Activated T-cell treated with anti-CD3 and anti-CD28 coated beads, Interleukin-2, amount 50 U/mL, for 72 hours (primary cell): ENCODE measurements at regions not wholly inside any gene's neighbourhood (a gene's known extent, or its start where the extent isn't known, plus 50 kb on each side); places are given as distances from the start of the nearest gene placed in this dataset.
"Not testable (repeated sequence)": the region's sequence is repeated elsewhere in the genome, so short reads cannot be mapped to it uniquely, and the experiment has no call there.

Experiments
- ATAC-seq, 2 donors: fragments of 150-1000 bp; cut with Tn5 transposase; replicated peaks in 1 of 2; 2 replicates each; pipeline ENCODE4 v1.10.0; 2021; ENCODE audit warnings: moderate library complexity in 2 of 2, mild to moderate bottlenecking in 1 of 2
- DNase-seq, 2 donors: peaks; one replicate each; pipeline ENCODE4 v3.0.0; 2021 to 2022; ENCODE audit warnings: mixed read lengths in 1 of 2
- H3K27ac Mint-ChIP-seq: one replicate; pipeline ENCODE4 v1.8.0; 2022; ENCODE audit warnings: mild to moderate bottlenecking, moderate library complexity, mixed read lengths
- H3K27me3 Mint-ChIP-seq: one replicate; pipeline ENCODE4 v1.8.0; 2022; ENCODE audit warnings: low read depth, mixed read lengths
- H3K36me3 Mint-ChIP-seq, 2 donors: one replicate each; pipeline ENCODE4 v1.8.0; 2022; ENCODE audit warnings: mixed read lengths in 2 of 2, mild to moderate bottlenecking in 1 of 2; ENCODE audit not compliant: insufficient read depth in 2 of 2
- H3K4me1 Mint-ChIP-seq: one replicate; pipeline ENCODE4 v1.8.0; 2022; ENCODE audit warnings: low read depth, mixed read lengths
- H3K4me3 Mint-ChIP-seq, 2 donors: one replicate each; pipeline ENCODE4 v1.8.0; 2022; ENCODE audit warnings: mild to moderate bottlenecking in 2 of 2, mixed read lengths in 2 of 2, moderate library complexity in 2 of 2
- H3K9me3 Mint-ChIP-seq, 2 donors: one replicate each; pipeline ENCODE4 v1.8.0; 2022; ENCODE audit warnings: mixed read lengths in 2 of 2

DNA sequence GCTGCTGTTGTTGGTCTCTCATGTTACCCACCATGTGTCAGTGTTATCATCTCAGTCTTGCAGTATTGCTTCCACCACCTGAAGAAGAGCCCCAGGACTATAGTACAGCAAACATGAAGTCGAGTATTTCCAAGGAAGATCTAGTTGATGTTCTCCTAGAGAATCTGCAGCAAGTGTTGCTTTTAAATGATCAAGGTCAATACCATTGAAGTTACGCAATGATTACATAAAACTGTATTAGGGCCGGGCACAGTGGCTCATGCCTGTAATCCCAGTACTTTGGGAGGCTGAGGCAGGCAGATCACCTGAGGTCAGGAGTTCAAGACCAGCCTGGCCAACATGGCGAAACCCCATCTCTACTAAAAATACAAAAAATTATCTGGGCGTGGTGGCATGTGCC lies 173.9 kb downstream of the TJP1 start:
- not testable (repeated sequence) for ATAC-seq, H3K4me1 Mint-ChIP-seq, H3K27ac Mint-ChIP-seq, H3K27me3 Mint-ChIP-seq, H3K4me3 Mint-ChIP-seq, H3K9me3 Mint-ChIP-seq, H3K36me3 Mint-ChIP-seq, DNase-seq

DNA sequence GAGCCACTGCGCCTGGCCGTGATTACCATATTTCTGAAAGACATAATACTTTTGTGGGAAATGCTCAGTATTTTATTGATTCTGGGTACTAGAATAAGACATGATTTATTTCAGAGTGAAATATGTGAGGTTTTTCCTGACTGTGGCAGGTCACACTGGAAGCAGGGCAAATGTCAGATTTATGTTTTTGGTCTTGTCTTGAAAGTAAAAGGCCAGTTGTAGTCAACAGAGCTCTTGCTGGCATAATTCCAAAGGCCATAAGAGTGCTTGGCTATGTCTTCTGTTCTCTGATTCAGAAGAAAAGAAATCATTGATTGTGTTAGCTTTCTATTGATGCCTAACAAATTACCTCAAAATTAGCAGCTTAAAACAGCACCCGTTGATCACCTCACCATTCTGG lies 176.4 kb downstream of the TJP1 start:
- H3K4me1 Mint-ChIP-seq = no peaks in the 10 kb centered on the region
- DNase-seq (no peak), ATAC-seq (no peak)
- H3K4me3 Mint-ChIP-seq = no peak overlapping the region
- H3K36me3 Mint-ChIP-seq = no peaks in the 10 kb centered on the region
- no peak overlapping the region for H3K27ac Mint-ChIP-seq
- H3K9me3 Mint-ChIP-seq = peaks cover 0 to 10% of the 10 kb centered on the region in 2 donors
- no peaks in the 10 kb centered on the region for H3K27me3 Mint-ChIP-seq

DNA sequence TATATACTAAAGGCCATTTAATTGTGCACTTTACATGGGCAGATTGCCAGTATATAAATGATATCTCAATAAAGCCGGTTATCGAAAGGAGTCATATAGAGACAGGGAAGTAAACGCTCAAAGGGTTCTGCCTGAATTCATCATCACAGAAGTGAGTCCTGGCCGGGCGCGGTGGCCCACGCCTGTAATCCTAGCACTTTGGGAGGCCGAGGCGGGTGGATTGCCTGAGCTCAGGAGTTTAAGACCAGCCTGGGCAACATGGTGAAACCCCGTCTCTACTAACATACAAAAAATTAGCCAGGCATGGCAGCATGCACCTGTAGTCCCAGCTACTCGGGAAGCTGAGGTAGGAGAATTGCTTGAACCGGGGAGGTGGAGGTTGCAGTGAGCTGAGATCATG lies 177.9 kb downstream of the TJP1 start:
- H3K27ac Mint-ChIP-seq, ATAC-seq, H3K9me3 Mint-ChIP-seq, DNase-seq, H3K4me1 Mint-ChIP-seq, H3K36me3 Mint-ChIP-seq, H3K27me3 Mint-ChIP-seq, H3K4me3 Mint-ChIP-seq: not testable (repeated sequence)

DNA sequence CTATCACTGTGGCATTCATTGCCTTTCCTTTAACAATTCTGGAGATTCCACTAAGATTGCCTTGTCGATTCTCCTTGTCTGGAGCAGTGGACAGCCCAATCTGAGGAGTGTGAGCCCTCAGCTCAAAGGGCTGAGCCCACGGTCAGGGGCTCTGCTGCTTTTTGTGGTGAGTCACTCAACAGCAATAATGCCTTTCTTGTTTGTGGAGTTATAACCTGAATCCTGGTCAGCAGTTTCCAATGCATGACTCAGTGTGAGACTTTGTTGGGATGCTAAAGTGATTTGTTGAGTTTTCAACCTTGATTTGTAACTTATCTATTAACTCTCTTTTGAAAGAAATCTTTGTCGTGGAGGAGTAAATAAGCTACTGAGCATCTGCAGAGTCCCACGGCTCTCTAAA lies 183.5 kb downstream of the TJP1 start:
- no peak for DNase-seq
- peaks cover 4% of the 10 kb centered on the region for H3K27me3 Mint-ChIP-seq
- no peaks in the 10 kb centered on the region for H3K4me1 Mint-ChIP-seq
- ATAC-seq = no peak
- no peak overlapping the region for H3K4me3 Mint-ChIP-seq
- H3K9me3 Mint-ChIP-seq = no peaks in the 10 kb centered on the region
- no peak overlapping the region for H3K27ac Mint-ChIP-seq
- no peaks in the 10 kb centered on the region for H3K36me3 Mint-ChIP-seq

DNA sequence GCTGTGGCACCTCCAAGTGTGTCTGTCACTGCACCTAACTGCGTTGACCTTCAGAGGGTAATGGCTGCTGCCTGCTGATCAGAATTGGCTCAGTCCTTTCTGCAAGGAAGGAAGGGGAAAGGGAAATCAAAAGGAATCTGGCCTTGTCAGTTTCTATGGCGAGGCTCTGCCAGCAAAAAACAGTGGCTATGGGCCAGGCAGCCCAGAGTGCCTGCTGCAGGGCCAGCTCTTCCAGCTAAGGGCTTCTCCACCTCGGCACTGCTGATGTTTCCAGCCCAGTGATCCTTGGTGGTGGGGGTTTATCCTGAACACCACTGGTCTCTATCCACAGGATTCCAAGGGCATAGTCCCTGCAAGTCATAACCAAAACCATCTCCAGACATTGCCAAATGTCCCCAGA lies 184.3 kb downstream of the TJP1 start:
- peaks cover 4% of the 10 kb centered on the region for H3K27me3 Mint-ChIP-seq
- H3K4me1 Mint-ChIP-seq = no peaks in the 10 kb centered on the region
- no peaks in the 10 kb centered on the region for H3K36me3 Mint-ChIP-seq
- no peak overlapping the region for H3K27ac Mint-ChIP-seq
- no peak for DNase-seq
- H3K4me3 Mint-ChIP-seq = no peak overlapping the region
- ATAC-seq = no peak
- H3K9me3 Mint-ChIP-seq = no peaks in the 10 kb centered on the region

DNA sequence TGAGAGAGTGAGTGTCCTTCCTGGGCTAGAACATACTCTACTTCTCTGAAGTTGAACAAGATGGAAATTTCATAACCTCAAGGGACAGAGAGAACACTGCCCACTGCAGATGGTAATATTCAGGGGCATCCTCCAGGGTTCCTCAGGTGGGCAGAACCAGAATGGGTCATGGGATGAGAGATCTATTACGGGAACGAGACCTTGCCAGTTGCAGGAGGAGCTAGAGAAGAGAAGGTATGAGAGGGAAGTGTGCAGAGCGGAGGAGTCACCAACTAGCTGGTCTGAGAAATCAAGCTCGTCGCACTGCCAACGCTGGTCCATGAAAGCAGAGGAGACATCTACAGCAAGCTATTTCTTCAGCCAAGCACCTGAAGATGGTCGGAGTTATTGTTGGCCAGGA lies 184.7 kb downstream of the TJP1 start:
- Mint-ChIP-seq H3K36me3 (no peaks in the 10 kb centered on the region), H3K4me1 (no peaks in the 10 kb centered on the region), H3K9me3 (no peaks in the 10 kb centered on the region), H3K27ac (no peak overlapping the region), H3K27me3 (peaks cover 4% of the 10 kb centered on the region), H3K4me3 (no peak overlapping the region)
- ATAC-seq (no peak), DNase-seq (no peak)

DNA sequence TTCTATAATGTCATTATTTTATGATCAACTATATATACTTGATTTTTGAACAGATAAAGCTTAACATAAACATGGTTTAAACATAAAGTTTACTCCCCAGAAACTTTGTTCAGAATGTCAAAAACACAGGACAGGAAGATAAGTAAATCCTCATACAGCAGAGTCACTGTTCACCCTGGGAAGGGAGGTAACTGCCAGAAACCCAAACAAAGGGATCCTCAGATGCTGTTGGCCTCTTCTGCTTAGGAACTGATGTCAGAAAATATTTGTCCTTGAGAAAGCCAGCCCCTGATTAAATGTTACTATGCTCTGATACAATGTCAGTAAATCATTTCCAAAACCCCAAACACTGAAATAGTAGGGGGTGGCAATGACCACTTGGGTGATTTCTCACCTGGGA lies 185.3 kb downstream of the TJP1 start:
- H3K9me3 Mint-ChIP-seq = no peaks in the 10 kb centered on the region
- no peak for ATAC-seq
- DNase-seq = no peak
- no peak overlapping the region for H3K4me3 Mint-ChIP-seq
- no peak overlapping the region for H3K27ac Mint-ChIP-seq
- H3K36me3 Mint-ChIP-seq = no peaks in the 10 kb centered on the region
- H3K27me3 Mint-ChIP-seq = peaks cover 4% of the 10 kb centered on the region
- H3K4me1 Mint-ChIP-seq = no peaks in the 10 kb centered on the region

DNA sequence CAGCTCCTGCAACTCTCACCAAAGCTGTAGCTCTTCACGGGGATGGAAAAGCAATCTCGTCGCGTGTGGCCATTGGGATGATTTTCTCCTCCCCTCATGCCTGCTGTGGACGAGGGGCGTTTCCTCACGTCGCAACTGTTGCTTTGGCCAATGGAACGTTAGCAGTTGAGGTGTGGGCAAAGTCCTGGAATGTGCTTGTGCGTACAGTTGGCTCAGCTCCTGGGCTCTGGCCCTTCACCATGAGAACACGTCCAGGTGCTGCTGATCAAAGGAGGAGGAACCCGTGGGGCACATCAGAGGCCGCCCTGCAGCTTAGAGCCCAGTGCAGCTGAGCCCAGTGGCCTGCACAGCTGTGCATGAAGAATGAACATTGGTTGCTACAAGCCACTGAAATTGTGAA lies 186.1 kb downstream of the TJP1 start:
- Mint-ChIP-seq H3K36me3 (no peaks in the 10 kb centered on the region), H3K27ac (no peak overlapping the region), H3K4me3 (no peak overlapping the region), H3K27me3 (peaks cover 4% of the 10 kb centered on the region), H3K9me3 (no peaks in the 10 kb centered on the region), H3K4me1 (no peaks in the 10 kb centered on the region)
- ATAC-seq (no peak), DNase-seq (no peak)

DNA sequence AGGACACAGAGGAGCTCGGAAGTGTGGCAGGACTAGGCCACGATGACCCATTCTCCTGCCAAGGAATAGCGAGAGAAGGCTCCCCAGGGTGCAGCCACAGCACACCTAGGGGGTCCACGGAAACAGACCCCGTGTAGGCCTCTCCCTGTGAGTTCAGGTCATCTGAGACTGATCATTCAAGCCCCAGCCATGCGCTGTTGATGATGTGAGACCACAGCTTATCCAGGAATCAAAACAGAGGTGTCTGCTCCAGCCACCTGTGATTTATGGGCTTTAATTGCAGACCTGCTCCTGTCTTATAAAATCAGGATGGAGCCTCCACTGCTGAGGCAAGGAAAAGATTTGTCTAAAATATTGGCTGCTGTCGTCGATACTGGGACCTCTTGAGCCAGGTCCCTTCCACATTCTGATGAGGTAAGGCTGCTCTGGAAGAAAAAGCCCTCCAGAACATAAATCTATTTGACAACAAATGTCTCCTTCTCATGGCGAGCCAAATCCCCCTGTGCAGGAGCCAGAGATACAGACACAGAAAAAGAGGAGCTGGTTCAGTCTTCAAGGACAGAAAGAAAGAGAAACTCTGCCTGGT lies 186.7 kb downstream of the TJP1 start:
- H3K4me1 Mint-ChIP-seq = no peaks in the 10 kb centered on the region
- DNase-seq (no peak), ATAC-seq (no peak)
- no peaks in the 10 kb centered on the region for H3K36me3 Mint-ChIP-seq
- no peak overlapping the region for H3K4me3 Mint-ChIP-seq
- H3K27ac Mint-ChIP-seq = no peak overlapping the region
- H3K9me3 Mint-ChIP-seq = no peaks in the 10 kb centered on the region
- peaks cover 4% of the 10 kb centered on the region for H3K27me3 Mint-ChIP-seq

DNA sequence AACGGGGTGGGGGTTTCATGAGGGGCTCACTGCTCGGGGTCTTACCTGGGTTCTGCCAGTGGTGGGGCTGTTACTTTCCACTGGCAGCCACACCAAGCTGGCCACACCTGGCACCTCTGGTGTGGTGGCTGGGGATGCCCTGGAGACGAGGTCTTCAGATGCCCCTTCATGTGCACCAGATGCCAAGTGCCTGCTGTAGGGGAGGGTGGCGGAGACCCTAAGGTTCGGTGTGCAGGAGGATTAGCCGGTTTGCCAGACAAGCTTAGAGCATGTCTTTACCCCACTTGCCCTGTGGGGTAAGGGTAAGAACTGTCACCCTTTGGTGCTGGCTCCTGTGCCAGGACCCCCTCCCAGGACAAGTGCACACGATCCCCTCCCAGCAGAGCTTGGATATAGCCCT lies 188.3 kb downstream of the TJP1 start:
- DNase-seq = no peak
- Mint-ChIP-seq H3K27me3 (peaks cover 4% of the 10 kb centered on the region), H3K27ac (no peak overlapping the region), H3K36me3 (no peaks in the 10 kb centered on the region), H3K4me3 (no peak overlapping the region), H3K4me1 (no peaks in the 10 kb centered on the region), H3K9me3 (no peaks in the 10 kb centered on the region)
- no peak for ATAC-seq

DNA sequence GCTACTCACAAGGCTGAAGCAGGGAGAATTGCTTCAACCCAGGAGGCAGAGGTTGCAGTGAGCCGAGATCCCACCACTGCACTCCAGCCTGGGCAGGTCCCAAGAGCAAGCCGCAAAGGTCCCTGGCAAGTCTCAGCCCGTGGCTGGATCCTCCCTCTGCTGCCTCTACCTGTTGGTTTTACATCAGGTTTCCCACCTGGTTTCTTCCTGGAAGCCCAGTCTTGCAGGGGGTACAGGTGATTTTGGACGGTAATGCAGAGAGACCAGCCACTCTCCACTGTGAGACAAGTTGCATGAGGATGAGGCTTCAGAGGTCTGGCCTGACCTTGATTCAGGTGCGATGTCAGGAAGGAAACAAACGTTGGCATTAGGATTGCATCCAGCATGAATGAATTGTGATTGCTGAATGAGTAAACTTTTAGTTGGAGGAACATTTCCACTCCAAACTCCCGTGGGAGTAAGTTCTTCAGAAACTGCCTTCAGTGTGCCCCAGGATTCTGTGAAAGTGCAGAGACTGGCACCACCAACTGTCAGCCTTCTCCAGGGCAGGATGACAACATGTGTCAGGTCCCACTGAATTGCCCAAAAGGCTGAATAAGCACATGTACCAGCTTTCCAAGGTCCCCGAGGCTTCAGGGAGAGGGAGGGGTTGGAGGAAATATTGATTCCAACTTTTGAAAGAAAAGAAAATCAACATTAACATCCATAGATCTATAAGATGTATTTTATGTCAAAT lies 189.4 kb downstream of the TJP1 start:
- H3K27ac Mint-ChIP-seq = no peak overlapping the region

DNA sequence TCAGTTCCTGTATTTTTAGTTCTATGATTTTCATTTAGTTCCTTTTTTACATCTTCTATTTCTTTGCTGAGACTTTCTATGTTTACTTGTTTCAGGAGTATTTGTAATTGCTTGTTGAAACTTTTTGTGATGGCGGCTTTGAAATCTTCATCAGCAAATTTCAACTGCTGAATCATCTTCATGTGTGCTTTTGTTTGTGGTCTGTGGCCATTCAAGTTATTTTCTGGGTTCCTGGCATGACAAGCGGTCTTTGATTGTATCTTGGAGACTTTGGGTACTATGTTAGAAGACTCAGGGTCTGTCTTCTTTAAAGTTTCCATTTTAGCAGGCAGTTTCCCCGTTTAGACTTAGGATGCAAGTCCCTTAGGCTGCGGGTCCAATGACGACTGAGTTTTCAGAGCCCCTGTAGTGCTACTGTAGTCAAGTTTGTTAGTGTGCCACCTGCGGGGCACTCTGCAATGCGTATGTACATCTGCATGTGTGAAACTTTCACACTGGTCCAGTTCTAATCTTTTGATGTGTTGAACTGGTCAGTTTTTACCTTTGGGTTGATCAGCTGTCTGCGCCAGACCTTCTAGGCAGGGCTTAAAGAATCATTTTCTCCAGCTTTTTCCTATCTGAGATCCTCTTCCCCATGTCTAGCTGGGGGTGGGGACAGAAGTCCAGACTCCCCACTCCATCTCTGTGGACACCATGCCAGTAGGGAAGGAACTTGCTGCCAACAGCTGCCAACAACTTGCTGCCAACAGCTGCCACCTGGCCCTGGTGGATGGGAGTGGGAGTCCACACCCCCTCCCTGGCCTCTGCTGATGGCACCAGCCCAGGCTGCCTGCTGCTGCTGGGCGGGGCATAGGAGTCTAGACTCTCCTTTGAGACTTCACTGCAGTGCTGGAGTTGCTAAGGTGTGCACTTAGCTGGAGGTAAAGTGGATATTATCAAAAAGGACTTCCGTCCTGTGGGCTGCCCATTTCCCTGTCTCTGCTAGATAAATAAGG lies 190.9 kb downstream of the TJP1 start:
- Mint-ChIP-seq H3K9me3 (no peaks in the 10 kb centered on the region), H3K27me3 (peaks cover 2% of the 10 kb centered on the region), H3K4me1 (no peaks in the 10 kb centered on the region), H3K36me3 (no peaks in the 10 kb centered on the region), H3K27ac (no peak overlapping the region), H3K4me3 (no peak overlapping the region)
- no peak for ATAC-seq
- no peak for DNase-seq

More for the DNA sequence above, 189.4 kb downstream of the TJP1 start:
- peaks cover 4% of the 10 kb centered on the region for H3K27me3 Mint-ChIP-seq
- H3K4me1 Mint-ChIP-seq = no peaks in the 10 kb centered on the region
- no peak overlapping the region for H3K4me3 Mint-ChIP-seq
- no peak for DNase-seq
- no peaks in the 10 kb centered on the region for H3K9me3 Mint-ChIP-seq
- H3K36me3 Mint-ChIP-seq = no peaks in the 10 kb centered on the region
- no peak for ATAC-seq

DNA sequence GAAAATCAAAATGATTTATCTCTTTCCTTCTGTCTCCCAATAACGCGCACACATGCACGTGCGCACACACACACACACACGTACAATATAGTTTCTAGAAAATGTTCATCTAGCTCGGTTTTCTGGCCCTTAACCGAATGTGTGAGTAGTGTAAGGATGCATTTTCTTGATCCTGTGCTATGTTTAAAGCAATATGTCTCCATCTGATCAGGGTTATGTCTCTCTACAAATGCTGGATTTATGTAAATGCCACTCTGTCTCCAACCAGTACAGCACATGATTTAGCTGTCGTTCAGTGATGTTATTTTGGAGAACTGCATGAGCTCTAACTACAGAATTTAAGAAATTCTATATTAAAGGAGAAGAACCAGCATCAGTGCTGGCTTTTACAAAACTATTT lies 198.0 kb downstream of the TJP1 start:
- Mint-ChIP-seq H3K36me3 (no peaks in the 10 kb centered on the region), H3K27ac (no peak overlapping the region), H3K4me3 (no peak overlapping the region), H3K4me1 (no peaks in the 10 kb centered on the region), H3K27me3 (peaks cover 6% of the 10 kb centered on the region), H3K9me3 (peaks cover 0 to 2% of the 10 kb centered on the region in 2 donors)
- DNase-seq = no peak
- ATAC-seq = no peak
